PC-9 (cell line): ENCODE measurements at regions not wholly inside any gene's neighbourhood (a gene's known extent, or its start where the extent isn't known, plus 50 kb on each side); places are given as distances from the start of the nearest gene placed in this dataset.

Source experiments
- BruUV-seq: library from RNA; stranded (reverse); fragments of 400-500 nt; replicated peaks from 2 replicates; lab custom pipeline; 2021; lab: Mats Ljungman, UMichigan
- CTCF ChIA-PET: fragments of 300-600 bp; sonication (Branson Sonifier 250); formaldehyde crosslinking; loops from one replicate; lab custom pipeline; 2022; ENCODE audit warnings: antibody characterized with exemption; lab: Charles Lee
- POLR2A ChIA-PET: fragments of 300-600 bp; sonication (Branson Sonifier 250); formaldehyde crosslinking; loops from one replicate; lab custom pipeline; 2022; ENCODE audit warnings: antibody characterized with exemption; ENCODE audit not compliant: unreplicated experiment; lab: Charles Lee
- DNase-seq, 2 experiments: peaks; one replicate each; pipeline versions ENCODE4 v3.0.0 to v3.0.0-alpha.2; 2015 to 2022; ENCODE audit warnings: mixed read lengths in 1 of 2
- H2AFZ ChIP-seq: fragments of 200-600 bp; sonication (generic); 2 replicates; pipeline ENCODE4 v1.8.1; 2017; ENCODE audit warnings: antibody characterized with exemption
- H3F3A ChIP-seq: fragments of 200-600 bp; sonication (generic); 2 replicates; pipeline ENCODE4 v1.8.1; 2017; ENCODE audit warnings: antibody characterized with exemption, mild to moderate bottlenecking, low read depth; ENCODE audit not compliant: insufficient read depth
- H3K27ac ChIP-seq: fragments of 200-600 bp; sonication (generic); 2 replicates; pipeline ENCODE4 v1.6.1; 2016; ENCODE audit warnings: mixed run types
- H3K27me3 ChIP-seq: fragments of 200-600 bp; sonication (generic); 2 replicates; pipeline ENCODE4 v1.6.1; 2016; ENCODE audit warnings: low read depth, mixed run types; ENCODE audit not compliant: insufficient read depth
- H3K36me3 ChIP-seq: fragments of 200-600 bp; sonication (generic); 2 replicates; pipeline ENCODE4 v1.6.1; 2016; ENCODE audit warnings: low read depth, mixed run types
- H3K4me1 ChIP-seq: fragments of 200-600 bp; sonication (generic); replicated peaks from 2 replicates; pipeline ENCODE4 v1.6.1; 2016; ENCODE audit warnings: mixed run types; ENCODE audit not compliant: insufficient read depth
- H3K4me2 ChIP-seq: fragments of 200-600 bp; sonication (generic); 2 replicates; pipeline ENCODE4 v1.6.1; 2017; ENCODE audit warnings: mixed run types
- H3K4me3 ChIP-seq: fragments of 200-600 bp; sonication (generic); 2 replicates; pipeline ENCODE4 v1.6.1; 2016; ENCODE audit warnings: mixed run types
- H3K79me2 ChIP-seq: fragments of 200-600 bp; sonication (generic); 2 replicates; pipeline ENCODE4 v1.6.1; 2017; ENCODE audit warnings: low read depth, mixed run types
- H3K9me2 ChIP-seq: fragments of 200-600 bp; sonication (generic); 2 replicates; pipeline ENCODE4 v1.8.1; 2017; ENCODE audit warnings: mild to moderate bottlenecking; ENCODE audit not compliant: insufficient read depth
- H3K9me3 ChIP-seq: fragments of 200-600 bp; sonication (generic); 2 replicates; pipeline ENCODE4 v1.8.1; 2016; ENCODE audit warnings: low read depth; ENCODE audit not compliant: insufficient read depth
- H4K20me1 ChIP-seq: fragments of 200-600 bp; sonication (generic); 2 replicates; pipeline ENCODE4 v1.8.1; 2017; ENCODE audit not compliant: insufficient read depth
- CTCF ChIP-seq: fragments of 200-600 bp; sonication (generic); conservative IDR thresholded peaks from 2 replicates; pipeline ENCODE4 v1.6.1; 2017; ENCODE audit warnings: mixed run types, antibody characterized with exemption, mild to moderate bottlenecking, moderate library complexity
- EZH2 ChIP-seq: fragments of 200-600 bp; sonication (generic); IDR thresholded peaks from 2 replicates; pipeline ENCODE4 v1.8.0; 2017; ENCODE audit warnings: antibody characterized with exemption, low read depth
- intact Hi-C: fragments of 100-400 bp; cut with micrococcal nuclease; formaldehyde crosslinking; loops from one replicate; pipeline ENCODE4 v1.10.0; 2022; ENCODE audit not compliant: unreplicated experiment

- DNase-seq, result no peak
- POLR2A ChIA-PET, result no interaction called here
- H3K9me2 ChIP-seq, result no peaks in the 10 kb centered on the region
- H3F3A ChIP-seq, result peaks cover 16% of the 10 kb centered on the region; the same call in 1 of the 2 replicates
- H3K79me2 ChIP-seq, result no peaks in the 10 kb centered on the region
- no TSS peak for BruUV-seq
- intact Hi-C loops, result no loop called here
- H2AFZ ChIP-seq, result no peak overlapping the region
- TF ChIP-seq CTCF (no peak), EZH2 (no peak)
- H4K20me1 ChIP-seq, result no peaks in the 10 kb centered on the region
- H3K27me3 ChIP-seq, result no peaks in the 10 kb centered on the region
- H3K9me3 ChIP-seq, result peaks cover 13% of the 10 kb centered on the region
- H3K36me3 ChIP-seq, result no peaks in the 10 kb centered on the region
- H3K4me1 ChIP-seq, result peaks cover 29% of the 10 kb centered on the region
- no peak overlapping the region for H3K27ac ChIP-seq
- CTCF ChIA-PET, result no interaction called here
- H3K4me2 ChIP-seq, result no peak overlapping the region
- H3K4me3 ChIP-seq, result no peak overlapping the region
Observed at GRCh38 chr20:1824181-1824580, 71.0 kb upstream of the SIRPA start.

GRCh38 chr20:1823450-1823844, 71.8 kb upstream of the SIRPA start:
- Histone ChIP-seq H3K27ac (no peak overlapping the region), H3K9me2 (no peaks in the 10 kb centered on the region), H2AFZ (no peak overlapping the region), H3K4me3 (no peak overlapping the region), H4K20me1 (no peaks in the 10 kb centered on the region), H3K36me3 (no peaks in the 10 kb centered on the region), H3K9me3 (peaks cover 13% of the 10 kb centered on the region), H3K27me3 (no peaks in the 10 kb centered on the region; the same call in 1 of the 2 replicates), H3K79me2 (no peaks in the 10 kb centered on the region), H3K4me1 (peaks cover 23% of the 10 kb centered on the region), H3F3A (peaks cover 11% of the 10 kb centered on the region; the same call in 1 of the 2 replicates), H3K4me2 (no peak overlapping the region)
- BruUV-seq, result no TSS peak
- CTCF ChIA-PET, result no interaction called here
- intact Hi-C loops, result no loop called here
- DNase-seq, result no peak
- TF ChIP-seq EZH2 (no peak), CTCF (no peak)
- POLR2A ChIA-PET, result no interaction called here

GRCh38 chr20:1822564-1823449, 72.4 kb upstream of the SIRPA start:
- Histone ChIP-seq H3K36me3 (no peaks in the 10 kb centered on the region), H3K9me2 (no peaks in the 10 kb centered on the region), H3K27me3 (no peaks in the 10 kb centered on the region; the same call in 1 of the 2 replicates), H3K4me2 (no peak overlapping the region), H4K20me1 (no peaks in the 10 kb centered on the region), H3K4me3 (no peak overlapping the region), H3K27ac (no peak overlapping the region), H3F3A (peaks cover 4% of the 10 kb centered on the region; the same call in 1 of the 2 replicates), H3K4me1 (peaks cover 17% of the 10 kb centered on the region), H3K79me2 (no peaks in the 10 kb centered on the region), H2AFZ (no peak overlapping the region), H3K9me3 (peaks cover 13% of the 10 kb centered on the region)
- ChIA-PET CTCF (no interaction called here), POLR2A (no interaction called here)
- intact Hi-C loops, result no loop called here
- DNase-seq, result no peak
- TF ChIP-seq EZH2, result no peak
- TF ChIP-seq CTCF, result no peak
- BruUV-seq, result no TSS peak
